ENCODE measurements at regions not wholly inside any gene's neighbourhood (a gene's known extent, or its start where the extent isn't known, plus 50 kb on each side); places are given as distances from the start of the nearest gene placed in this dataset.

DNA sequence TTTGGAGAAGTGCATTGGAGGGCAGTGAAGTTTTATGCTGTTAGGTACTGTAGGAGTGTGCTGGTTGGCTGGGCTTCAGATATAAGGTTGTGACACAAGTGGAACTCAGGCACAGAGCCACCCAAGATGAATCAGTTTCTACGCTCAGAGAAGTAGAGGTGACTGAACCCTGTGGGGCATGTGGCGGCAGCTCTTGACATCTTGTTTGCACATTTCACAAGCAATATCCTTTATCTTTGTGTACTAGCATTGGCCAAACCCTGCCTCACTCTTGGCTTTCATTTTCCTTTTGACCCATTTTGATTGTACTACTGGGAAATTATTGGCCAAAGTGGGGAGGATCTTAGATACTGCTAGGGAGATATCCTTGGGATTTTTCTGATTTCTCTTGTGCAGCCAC lies 110.0 kb downstream of the PSAT1 start:
- POLR2A ChIA-PET: no interaction called here
- TF ChIP-seq POLR2AphosphoS5 (IDR thresholded peaks at IDR 0.05; ENCODE audit: insufficient read depth, low read depth, low read length) (no peak), GATA2 (IDR thresholded peaks at IDR 0.05; ENCODE audit: insufficient read depth, insufficient read length, low read depth, low read length) (no peak), MYC (IDR thresholded peaks at IDR 0.05; ENCODE audit: low read depth, low read length) (no peak), FOS (IDR thresholded peaks at IDR 0.05; ENCODE audit: borderline replicate concordance, insufficient read depth, low read length) (no peak), EZH2 (IDR thresholded peaks at IDR 0.05; ENCODE audit: borderline replicate concordance, low read depth, low read length, severe bottlenecking) (no peak), JUN (IDR thresholded peaks at IDR 0.05; ENCODE audit: borderline replicate concordance, insufficient read depth, insufficient read length, low read depth) (no peak), POLR2A (IDR thresholded peaks at IDR 0.05; ENCODE audit: low read depth, low read length) (no peak)
- TF ChIP-seq, protein P1, sequence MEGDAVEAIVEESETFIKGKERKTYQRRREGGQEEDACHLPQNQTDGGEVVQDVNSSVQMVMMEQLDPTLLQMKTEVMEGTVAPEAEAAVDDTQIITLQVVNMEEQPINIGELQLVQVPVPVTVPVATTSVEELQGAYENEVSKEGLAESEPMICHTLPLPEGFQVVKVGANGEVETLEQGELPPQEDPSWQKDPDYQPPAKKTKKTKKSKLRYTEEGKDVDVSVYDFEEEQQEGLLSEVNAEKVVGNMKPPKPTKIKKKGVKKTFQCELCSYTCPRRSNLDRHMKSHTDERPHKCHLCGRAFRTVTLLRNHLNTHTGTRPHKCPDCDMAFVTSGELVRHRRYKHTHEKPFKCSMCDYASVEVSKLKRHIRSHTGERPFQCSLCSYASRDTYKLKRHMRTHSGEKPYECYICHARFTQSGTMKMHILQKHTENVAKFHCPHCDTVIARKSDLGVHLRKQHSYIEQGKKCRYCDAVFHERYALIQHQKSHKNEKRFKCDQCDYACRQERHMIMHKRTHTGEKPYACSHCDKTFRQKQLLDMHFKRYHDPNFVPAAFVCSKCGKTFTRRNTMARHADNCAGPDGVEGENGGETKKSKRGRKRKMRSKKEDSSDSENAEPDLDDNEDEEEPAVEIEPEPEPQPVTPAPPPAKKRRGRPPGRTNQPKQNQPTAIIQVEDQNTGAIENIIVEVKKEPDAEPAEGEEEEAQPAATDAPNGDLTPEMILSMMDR (IDR thresholded peaks at IDR 0.05; ENCODE audit: extremely low read depth in 1 of 2, insufficient read depth in 1 of 2, low read depth in 1 of 2, low read length in 2 of 2): no peak
- TF ChIP-seq, protein P2, sequence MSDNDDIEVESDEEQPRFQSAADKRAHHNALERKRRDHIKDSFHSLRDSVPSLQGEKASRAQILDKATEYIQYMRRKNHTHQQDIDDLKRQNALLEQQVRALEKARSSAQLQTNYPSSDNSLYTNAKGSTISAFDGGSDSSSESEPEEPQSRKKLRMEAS (IDR thresholded peaks at IDR 0.05; ENCODE audit: insufficient read depth, insufficient read length): no peak
- BruUV-seq (replicated peaks): no TSS peak

More for the DNA sequence above, 110.0 kb downstream of the PSAT1 start:
- no peak overlapping the region for H3K27ac ChIP-seq (ENCODE audit: insufficient read depth, low read depth, low read length)
- no peaks in the 10 kb centered on the region for H3K9me1 ChIP-seq (replicated peaks; ENCODE audit: control insufficient read depth, extremely low read depth, insufficient read depth, low read length)
- no peak overlapping the region for H3K4me2 ChIP-seq (ENCODE audit: insufficient read depth, low read length)
- no peaks in the 10 kb centered on the region for H3K4me1 ChIP-seq (ENCODE audit: control insufficient read depth, extremely low read depth, insufficient read depth, low read length)
- H4K20me1 ChIP-seq (replicated peaks; ENCODE audit: control insufficient read depth, extremely low read depth, insufficient read depth, low read length): no peaks in the 10 kb centered on the region
- no peak overlapping the region for H2AFZ ChIP-seq (ENCODE audit: low read depth, low read length)
- CTCF ChIA-PET: interaction anchor here (1.0 to 1.3 kb wide), 2 partner anchors 8 to 33 kb away, joined by 3 to 9 read pairs; no protein-coding TSS in a partner anchor
- dilution Hi-C loops (cut with MboI; ENCODE audit: extremely low pct_ligation_motif_present, low sequenced_read_pairs) (no loop called here), intact Hi-C loops (cut with micrococcal nuclease) (no loop called here)
- no peaks in the 10 kb centered on the region for H3K36me3 ChIP-seq (ENCODE audit: control insufficient read depth in 2 of 2, extremely low read depth in 1 of 2, insufficient read depth in 2 of 2, low read length in 2 of 2)
- H3K9ac ChIP-seq (replicated peaks; ENCODE audit: extremely low read depth, insufficient read depth, low read length): no peak overlapping the region
- no peak overlapping the region for H3K4me3 ChIP-seq (replicated peaks in 1 of 3; ENCODE audit: insufficient read depth in 1 of 3, low read depth in 1 of 3, low read length in 3 of 3)
- no peaks in the 10 kb centered on the region for H3K79me2 ChIP-seq (ENCODE audit: control insufficient read depth, insufficient read depth, low read length)
- no peaks in the 10 kb centered on the region for H3K9me3 ChIP-seq (replicated peaks; ENCODE audit: control insufficient read depth, insufficient read depth, low read length)
- FAIRE-seq (no peak), DNase-seq (ENCODE audit: low read depth, low spot score) (no peak)
- H3K27me3 ChIP-seq (ENCODE audit: control insufficient read depth in 2 of 2, insufficient read depth in 2 of 2, low read length in 2 of 2): peaks cover 1 to 5% of the 10 kb centered on the region in 2 experiments
